HG02970 (cell line): ENCODE measurements at regions not wholly inside any gene's neighbourhood (a gene's known extent, or its start where the extent isn't known, plus 50 kb on each side); places are given as distances from the start of the nearest gene placed in this dataset.
"Not testable (repeated sequence)": the region's sequence is repeated elsewhere in the genome, so short reads cannot be mapped to it uniquely, and the experiment has no call there.

Experiments used
- ATAC-seq: cut with Tn5 transposase; IDR thresholded peaks from one replicate; pipeline ENCODE4 v1.9.1; 2021; ENCODE audit warnings: mild to moderate bottlenecking, moderate library complexity, moderate number of reproducible peaks; ENCODE audit not compliant: unreplicated experiment, low FRiP score

DNA sequence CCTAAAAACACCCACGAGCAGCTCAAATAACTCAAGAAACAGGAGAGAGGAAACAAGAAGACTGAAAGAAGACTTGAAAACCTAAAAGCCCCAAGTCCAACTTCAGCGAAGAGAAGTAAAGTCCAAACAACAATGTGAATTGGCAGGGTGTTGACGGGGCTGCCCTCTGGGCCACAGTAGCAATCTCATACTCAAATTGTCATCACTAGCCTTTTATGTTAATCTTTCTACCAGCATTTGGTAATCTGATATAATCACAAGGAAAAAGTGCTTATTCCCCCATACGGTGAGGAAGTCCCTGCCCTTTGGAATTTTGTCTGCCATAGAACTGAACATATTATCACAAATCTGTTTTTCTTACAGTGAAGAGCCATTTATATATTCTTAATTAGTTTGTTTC, 51.5 kb upstream of the IFNE start:
- ATAC-seq, result no peak

DNA sequence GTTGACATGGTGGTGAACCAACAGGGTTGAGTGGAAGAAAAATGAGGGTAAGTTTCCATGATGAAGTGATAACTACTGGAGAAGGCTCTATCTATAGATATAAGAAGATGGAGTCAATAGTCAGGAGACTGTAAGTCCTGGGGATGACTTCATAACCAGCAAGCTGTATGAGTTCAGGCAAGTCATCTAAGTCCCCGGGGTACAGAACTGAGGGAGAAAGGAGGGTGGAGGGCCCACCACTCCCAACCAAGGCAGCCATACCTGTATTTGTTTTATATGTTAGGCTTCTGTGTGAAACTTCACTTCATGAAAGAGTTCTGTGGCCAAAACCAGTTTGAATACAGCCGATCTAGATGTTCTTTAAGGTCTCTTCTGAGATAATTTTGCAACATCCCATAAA, 53.3 kb upstream of the IFNE start:
- no peak for ATAC-seq

DNA sequence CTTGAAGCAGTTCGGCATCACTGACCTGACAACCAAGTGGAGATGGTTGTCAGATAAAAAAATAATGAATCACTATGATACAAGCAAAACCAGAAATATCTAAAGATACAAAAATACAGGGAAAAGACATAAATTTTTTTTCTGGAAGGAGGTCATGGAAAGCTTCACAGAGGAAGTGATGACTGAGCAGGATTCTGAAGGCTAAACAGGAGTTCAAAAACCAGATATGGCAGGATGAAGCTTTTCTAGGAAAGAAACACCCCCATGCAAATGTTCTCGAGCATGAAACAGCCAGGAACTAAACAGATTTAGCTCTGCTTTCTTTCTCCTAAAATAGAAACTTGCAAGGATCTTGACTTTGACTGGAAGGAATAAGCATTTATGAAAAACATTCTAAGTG, 60.7 kb upstream of the IFNE start:
- no peak for ATAC-seq

DNA sequence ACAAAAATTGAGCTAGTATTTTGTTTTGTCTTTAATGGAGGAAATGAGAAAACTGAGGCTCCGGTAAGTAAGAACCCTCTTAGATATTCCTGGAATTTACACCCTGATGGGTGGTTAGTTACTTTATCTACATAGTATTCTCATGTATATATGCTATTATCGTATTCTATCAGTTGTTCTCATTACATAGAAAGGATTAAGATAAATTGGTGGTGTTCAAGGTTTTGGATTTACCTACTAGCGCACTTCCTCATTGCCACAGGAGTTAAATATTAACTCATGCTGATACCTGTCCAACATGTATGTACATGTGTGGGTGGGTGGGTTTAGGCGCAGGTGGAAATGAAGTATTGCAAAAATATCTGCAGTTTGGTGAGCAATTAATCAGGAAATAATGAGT, 61.1 kb upstream of the IFNE start:
- ATAC-seq, result no peak

DNA sequence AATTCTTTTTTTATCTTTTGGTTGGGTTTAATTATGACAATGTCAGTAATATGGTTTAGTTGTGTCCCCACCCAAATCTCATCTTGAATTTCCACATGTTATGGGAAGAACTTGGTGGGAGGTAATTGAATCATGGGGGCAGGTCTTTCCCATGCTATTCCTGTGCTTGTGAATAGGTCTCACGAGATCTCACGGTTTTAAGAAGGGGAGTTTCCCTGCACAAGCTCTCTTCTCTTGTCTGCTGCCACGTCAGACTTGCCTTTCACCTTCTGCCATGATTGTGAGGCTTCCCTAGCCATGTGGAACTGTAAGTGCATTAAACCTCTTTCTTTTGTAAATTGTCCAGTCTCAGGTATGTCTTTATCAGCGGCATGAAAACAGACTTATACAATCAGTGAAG, 61.7 kb upstream of the IFNE start:
- not testable (repeated sequence) for ATAC-seq

DNA sequence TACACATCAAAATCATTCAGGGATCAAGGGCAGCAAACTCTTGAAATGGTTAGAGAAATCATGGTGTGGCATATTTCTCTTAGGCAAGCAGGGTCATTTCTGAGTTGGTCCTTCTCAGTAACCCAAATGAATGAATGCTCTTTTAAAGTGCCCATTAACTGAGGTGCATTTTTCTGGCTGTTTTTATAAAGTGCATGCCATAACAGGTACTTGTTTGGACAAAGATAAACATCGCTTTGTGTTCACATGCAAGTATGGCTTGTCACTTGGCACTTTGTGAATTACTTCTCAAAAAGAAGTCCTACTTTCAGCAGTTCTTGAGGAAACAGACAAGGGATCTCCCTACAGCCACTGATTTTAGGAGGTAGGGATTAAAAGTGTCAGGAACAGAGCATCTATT, 64.8 kb upstream of the IFNE start:
- ATAC-seq, result no peak

DNA sequence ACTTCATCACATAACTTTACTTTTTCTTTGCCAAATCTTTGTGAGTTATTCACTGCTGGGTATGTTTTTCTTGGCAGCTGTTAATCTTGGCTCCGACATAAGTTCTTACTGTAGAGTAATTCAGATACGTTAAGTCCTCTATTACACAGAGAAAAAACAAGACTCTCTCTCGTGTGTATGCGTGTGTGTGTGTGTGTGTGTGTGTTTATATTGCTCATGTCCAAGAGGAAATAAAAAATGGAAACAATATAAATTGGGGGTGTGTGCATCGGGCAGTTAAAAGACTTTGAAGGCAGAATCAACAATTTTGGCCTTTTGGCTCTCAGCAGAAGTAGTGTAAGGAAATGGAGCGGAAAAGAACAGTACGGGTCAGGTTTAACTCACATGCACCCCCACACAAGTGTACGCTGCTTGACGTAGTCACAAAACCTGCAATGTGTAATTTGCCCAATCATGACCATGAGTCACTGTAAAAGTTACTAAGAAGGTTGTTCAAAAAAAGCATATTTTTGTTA, 67.2 kb upstream of the IFNE start:
- no peak for ATAC-seq

DNA sequence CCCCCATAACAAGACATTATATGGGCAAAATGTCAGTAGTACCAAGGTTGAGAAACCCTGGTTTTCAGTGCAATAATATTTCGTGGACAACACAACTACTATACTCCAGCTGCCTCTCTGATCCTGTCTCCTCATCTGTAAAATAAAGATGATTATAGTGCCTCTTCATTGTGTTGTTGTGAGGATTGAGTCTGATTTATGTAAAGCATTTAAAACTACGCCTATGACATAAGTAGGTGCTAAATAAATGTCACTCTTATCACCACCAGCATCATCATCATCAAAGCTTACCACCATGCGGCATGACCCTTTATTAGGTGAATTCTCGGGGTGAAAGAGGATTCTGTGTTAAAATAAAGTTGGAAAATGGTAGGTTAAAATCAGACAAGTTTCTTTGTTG, 67.8 kb upstream of the IFNE start:
- no peak for ATAC-seq

DNA sequence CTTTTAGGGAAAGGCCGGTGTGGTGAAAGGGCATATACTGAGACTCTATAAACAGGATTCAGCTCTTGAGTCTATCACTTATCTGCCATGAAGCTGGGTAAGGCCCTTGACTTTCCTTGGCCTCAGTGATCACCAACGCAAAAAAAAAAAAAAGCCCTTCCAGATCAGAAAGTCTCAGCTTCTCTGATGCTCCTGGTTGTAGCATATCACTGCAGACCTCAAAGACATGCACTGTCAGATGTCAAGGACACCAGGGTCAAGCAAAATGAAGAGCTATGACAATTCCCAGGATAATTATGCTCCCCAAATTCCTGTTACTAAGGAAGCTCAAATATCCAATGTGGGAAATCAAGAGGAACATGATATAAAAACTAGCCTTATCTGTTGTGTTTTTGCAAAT, 68.3 kb upstream of the IFNE start:
- ATAC-seq, result no peak

DNA sequence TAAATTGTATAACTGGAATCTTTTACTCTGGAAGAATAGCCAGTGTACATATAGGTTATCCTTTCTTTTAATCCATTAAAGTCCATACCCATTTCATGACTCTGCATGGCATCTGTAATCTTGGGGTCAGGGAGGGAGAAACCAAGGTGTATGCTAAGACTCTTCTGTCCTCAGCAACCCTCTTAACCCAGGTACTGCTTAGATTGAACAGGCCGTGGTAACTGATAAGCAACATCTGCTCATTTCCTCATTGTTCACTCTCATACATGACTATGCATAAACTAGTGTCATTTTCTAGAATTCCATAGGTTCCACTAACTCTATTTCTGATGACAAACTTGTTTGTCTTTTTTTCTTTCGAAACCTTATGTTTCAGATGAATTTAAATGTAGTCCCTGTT, 69.3 kb upstream of the IFNE start:
- no peak for ATAC-seq

DNA sequence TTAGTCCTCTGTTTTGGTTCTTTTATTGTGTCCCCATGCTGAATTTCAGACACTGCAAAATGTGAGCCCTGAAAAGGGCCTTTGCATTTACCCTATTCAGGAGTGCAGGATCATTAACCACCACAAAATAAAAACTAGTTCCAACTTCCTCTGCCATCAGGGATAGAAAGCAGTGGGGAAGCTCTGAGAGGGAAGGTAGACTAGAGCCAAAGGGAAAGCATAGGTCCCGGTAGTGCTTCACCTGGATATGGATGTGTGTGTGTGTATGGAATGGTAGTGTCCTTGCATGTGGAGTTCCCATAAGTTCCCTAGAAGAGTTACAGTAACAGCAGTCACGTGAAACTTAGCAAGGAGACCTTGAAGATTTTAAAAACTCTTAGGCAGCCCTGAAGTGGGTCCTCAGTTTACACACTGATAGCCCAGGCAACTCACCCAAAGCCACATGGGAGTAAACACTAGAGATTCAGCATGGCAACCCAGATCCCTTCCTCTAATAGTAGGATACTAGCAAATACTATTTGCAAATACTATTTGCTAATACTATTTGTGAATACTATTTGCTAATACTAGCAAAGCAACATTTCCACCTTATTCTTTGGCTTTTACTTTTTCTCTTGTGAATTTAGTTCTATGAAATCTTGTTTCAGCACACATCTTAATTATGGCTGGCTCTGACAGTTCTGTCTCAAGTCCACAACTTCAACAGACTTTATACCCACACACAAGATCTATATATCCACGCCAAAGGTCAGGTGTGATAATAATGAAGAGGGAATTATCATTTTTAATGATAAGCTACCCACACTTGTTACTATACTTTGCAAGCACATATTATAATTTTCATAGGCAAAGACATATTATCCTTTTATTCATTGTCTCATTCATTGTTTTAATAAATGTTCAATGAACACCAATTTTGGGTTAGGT, 70.4 kb upstream of the IFNE start:
- no peak for ATAC-seq

DNA sequence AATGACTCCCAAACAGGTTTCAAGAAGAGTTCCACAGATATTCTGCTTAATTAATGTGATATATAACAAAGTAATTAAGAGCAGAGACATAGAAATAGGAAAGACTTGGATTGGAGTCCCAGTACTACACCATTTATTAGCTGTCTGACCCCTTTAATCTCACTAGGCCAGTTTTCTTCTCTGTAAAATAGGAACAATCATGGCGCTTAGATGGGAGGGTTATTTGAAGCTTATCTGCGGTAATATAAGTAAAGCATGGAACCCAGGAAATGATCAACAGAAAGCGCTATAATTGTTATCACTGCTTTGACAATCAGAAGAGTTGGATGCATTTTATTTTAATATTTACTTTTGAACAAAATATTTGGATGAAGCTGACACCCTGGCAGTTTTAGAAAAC, 71.3 kb upstream of the IFNE start:
- ATAC-seq, result no peak

DNA sequence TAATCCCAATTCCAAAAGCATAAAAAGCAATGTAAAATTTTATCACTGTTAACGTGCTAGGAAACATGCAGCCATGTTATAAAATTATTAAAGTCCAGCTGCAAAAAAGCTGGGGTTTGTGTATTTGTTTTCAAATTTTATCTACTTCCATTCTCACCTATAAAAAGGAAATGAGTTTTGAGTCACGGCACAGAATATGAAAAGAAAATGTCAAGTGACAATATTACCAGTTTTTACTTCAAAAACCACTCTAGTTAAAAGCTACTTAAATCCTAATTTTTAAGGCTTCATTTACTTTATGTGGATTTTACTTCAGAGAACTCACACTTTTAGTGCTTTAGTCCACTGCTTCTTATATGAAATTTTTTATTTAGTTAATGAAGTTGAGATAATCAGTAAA, 72.7 kb upstream of the IFNE start:
- no peak for ATAC-seq

DNA sequence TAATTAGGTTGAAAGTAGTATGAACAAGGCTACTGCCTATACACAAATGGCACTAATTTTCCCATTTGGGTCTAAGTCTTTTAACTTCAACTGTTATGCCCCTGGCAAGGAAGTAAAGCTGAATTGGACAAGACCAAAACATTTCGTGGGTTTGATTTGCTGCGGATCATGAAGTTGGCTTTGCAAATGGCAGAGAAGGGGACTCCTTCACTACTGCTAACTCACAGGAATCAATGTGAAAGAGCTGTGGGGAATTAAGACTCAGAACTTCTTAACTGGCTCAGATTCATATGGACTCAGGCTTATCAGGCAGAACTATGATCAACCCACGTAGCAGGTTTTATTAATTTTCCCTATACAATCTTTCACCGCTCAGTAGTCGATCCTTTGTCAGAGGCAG, 73.8 kb upstream of the IFNE start:
- ATAC-seq, result no peak

DNA sequence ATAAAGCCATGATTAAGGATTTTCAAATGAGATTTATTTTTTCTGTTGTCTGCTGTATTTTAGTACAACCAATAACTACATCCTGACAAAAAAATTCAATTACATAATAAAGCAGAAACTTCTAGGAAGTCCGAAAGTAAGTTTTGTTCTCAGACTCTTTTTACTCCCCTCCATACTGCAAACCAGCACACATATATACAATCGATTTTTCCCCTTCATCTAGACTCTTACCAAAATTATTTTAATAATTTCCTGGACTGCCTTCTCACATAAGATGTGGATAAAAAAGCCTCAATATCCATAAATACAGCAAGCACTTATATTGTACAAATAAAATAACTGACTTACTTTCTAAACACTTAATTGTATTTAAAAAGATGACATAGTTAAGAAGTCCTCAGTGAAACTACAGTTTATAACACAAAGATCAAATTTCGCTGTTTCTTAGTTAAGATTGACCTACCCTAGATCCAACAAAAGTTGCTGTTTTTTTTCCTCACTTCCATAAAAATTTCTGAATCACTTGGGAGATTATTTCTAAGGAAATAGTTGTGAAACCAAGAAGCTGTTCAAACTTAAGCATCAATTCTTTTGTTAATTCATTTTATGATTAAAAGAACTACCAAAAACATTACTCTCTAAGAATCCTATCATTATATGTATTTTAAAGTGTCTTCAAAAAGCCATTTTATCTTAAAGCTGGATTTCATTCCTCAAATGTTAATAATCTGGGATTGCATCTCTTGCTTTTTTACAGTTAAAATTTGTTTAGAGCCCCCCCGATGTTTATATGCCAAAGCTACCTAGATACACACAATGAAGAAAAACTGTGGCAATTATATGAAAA, 74.7 kb upstream of the IFNE start:
- ATAC-seq, result no peak

DNA sequence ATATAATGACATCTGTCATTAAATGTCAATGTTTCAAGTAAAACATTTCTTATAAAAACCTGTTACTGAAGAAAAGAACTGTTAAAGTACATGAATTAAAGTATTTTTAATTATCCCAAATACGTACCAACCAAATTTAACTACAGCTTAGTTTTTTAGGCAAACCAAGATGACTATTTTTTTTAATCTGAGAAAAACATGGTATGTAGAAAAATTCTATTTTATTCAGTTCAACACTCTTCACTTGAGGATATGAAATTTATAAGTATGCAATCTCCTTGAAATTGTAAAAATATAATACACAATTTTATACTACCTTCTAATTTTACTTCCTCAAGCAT, 75.3 kb upstream of the IFNE start:
- ATAC-seq, result no peak

DNA sequence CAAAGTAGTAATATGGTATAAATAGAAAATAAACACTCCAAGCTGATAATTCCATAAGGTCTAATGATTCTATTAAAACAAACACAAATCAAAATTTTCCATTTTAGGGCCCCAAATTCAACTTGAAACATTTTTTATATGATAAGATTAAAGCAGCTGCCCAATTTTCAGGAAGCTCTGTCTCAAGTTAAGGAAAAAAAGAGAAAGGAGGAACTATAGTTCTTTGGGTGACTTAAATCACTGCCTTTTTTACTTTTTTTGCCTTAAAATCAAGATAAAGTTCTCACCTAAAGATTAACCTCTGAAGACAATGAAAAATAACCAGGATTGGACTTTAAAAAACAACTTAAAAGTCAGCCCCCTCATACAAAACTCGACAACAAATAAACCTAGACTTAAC, 76.0 kb upstream of the IFNE start:
- no peak for ATAC-seq

DNA sequence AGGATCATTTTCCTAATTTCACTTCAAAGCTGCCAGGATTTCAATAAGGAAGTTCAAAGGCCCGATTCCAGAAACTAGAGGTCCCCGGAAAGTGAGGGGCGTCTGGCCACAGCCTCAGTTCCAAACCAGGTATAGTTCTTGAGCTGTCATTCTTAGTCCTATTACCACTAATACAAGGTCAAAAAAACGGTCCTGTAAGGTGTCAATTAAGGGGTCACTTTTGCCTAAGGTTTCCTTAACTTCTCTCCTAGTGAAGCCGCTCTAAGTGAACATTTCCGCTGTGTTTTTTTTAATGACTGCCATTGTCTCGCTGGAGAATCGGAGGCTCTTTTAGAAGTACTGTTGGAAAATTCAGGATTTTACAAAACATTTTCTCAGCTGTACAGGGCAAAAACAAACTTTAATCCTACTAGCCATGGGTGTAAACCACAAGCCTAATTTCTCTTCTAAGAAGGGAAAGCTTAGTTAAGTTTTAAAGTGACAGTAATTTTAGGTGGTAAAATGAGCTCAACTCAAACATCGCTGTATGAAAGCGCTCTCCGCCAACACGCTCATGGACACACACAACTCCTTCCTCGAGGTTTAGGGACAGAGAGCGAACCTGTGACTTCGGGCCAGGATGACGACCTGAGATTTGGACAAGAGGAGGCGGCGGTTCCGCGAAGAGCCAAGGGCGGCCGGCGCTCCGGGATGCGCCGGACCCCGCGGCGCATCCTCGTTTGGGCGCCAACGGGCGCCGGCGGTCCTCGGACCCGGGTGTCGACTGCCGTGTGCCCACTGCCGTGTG, 76.7 kb upstream of the IFNE start:
- peak; percentile 18 for ATAC-seq

DNA sequence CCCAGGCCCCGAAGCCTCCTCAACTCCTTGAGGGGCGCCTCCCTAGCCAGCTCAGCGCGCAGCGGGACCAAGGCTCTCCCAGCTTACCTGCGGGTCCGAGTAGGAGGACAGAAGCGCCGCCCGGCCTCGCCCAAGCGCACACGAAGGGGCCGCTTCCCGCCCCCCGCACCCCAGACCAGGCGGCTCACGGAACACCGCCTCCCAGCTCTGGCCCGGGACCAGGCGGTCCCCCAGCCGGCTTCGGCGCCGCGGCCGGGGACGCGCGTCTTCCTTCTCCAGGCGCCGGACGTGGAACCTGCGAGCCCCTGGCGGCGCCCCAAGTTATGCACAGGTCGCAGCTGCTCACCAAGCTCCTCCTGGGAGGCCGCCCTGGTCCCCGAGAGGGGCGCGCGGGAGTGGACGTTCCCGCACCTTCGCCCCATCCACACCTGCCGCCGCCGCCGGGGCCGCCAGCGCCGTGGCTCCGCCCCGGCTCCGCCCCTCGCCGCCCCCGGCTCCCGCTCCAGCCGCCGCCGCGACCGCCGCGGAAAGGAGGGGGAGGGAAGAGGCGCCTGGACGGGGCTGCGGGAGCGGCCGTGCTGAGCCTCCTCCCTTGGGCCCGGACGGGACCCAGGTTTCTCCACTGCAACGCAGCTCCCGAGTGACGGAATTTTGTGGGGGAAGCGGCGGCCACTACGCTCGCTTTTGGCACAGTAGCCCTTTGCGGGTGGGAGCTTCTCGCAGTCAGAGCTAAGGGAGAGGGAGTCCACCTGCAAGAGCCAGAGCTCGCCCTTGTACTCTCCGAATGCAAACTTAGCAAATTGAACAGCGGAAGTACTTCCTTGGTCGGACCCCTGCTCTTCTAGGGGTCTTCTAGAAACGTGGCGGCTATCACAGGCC, 77.5 kb upstream of the IFNE start:
- ATAC-seq, result peak; percentile 58

DNA sequence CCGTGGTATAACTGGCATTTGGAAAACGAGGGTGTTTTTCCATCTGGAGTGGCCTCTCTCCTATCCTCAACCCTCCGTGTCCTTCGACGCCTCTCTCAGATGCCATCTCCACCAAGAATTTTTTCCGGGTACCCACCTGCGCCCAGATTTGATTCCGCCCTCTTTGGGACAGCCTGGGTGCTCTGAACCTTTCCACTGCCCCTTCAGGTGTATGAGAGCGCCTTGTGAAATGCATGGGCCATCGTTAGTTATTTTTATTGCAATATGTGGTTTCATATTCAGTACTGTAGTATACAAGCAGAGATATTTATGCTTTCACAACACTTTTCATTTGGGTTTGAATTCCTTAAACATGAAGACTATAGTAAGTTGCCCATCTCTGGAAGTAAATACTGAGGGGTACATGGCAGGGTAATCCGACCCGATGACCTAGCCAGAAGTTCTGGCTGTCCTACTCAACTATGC, 78.2 kb upstream of the IFNE start:
- ATAC-seq, result no peak
